OCI-LY3 (cell line): ENCODE measurements at regions not wholly inside any gene's neighbourhood (a gene's known extent, or its start where the extent isn't known, plus 50 kb on each side); places are given as distances from the start of the nearest gene placed in this dataset.

Experiments
- H2AFZ ChIP-seq: fragments of 200-600, 300-600 bp; shearing (Covaris generic); 2 replicates; pipeline ENCODE4 v1.6.0; 2014; ENCODE audit warnings: antibody characterized with exemption, low read depth, low read length
- H3K27ac ChIP-seq: fragments of 200-600, 300-600 bp; sonication (generic); 2 replicates; pipeline ENCODE4 v1.5.1; 2014; ENCODE audit warnings: mild to moderate bottlenecking, low read length, moderate library complexity, mixed read lengths
- H3K27me3 ChIP-seq: fragments of 200-600, 300-600 bp; sonication (generic); 2 replicates; pipeline ENCODE4 v1.6.1; 2014; ENCODE audit warnings: low read depth, low read length, mixed read lengths
- H3K36me3 ChIP-seq: fragments of 200-600, 300-600 bp; sonication (generic); replicated peaks from 2 replicates; pipeline ENCODE3; 2014; ENCODE audit warnings: low read depth, low read length, mixed read lengths
- H3K4me1 ChIP-seq: fragments of 300-600, 200-600 bp; sonication (generic); 2 replicates; pipeline ENCODE4 v1.6.1; 2014; ENCODE audit warnings: low read length, mixed read lengths
- H3K4me2 ChIP-seq: fragments of 200-600, 300-600 bp; sonication (generic); 2 replicates; pipeline ENCODE4 v1.6.1; 2014; ENCODE audit warnings: low read length, mixed read lengths
- H3K4me3 ChIP-seq: fragments of 300-600, 200-600 bp; sonication (generic); 2 replicates; pipeline ENCODE4 v1.5.1; 2014; ENCODE audit warnings: antibody characterized with exemption, mild to moderate bottlenecking, low read length, moderate library complexity
- H3K79me2 ChIP-seq: fragments of 300-600, 200-600 bp; shearing (Covaris generic); 2 replicates; pipeline ENCODE4 v1.6.1; 2014; ENCODE audit warnings: mild to moderate bottlenecking, low read length, mixed read lengths
- H3K9ac ChIP-seq: fragments of 300-600, 200-600 bp; shearing (Covaris generic); 2 replicates; pipeline ENCODE4 v1.6.0; 2014; ENCODE audit warnings: mild to moderate bottlenecking, low read length, moderate library complexity
- H3K9me3 ChIP-seq: fragments of 200-600, 300-600 bp; shearing (Covaris generic); 2 replicates; pipeline ENCODE4 v1.6.1; 2014; ENCODE audit warnings: low read length, mixed read lengths; ENCODE audit not compliant: insufficient read depth
- H4K20me1 ChIP-seq: fragments of 200-600, 300-600 bp; sonication (generic); 2 replicates; pipeline ENCODE4 v1.6.1; 2016; ENCODE audit warnings: low read length, mixed read lengths; ENCODE audit not compliant: insufficient read depth
- EZH2phosphoT487 ChIP-seq: fragments of 200-600 bp; shearing (Covaris generic); IDR thresholded peaks from 2 replicates; pipeline ENCODE4 v1.6.1; 2018; ENCODE audit warnings: antibody characterized with exemption, mixed run types, low read depth
- TF ChIP-seq, protein P1 (sequence below): fragments of 200-600, 300-600 bp; sonication (generic); IDR thresholded peaks from 2 replicates; pipeline ENCODE4 v1.5.1; 2014; ENCODE audit warnings: antibody characterized with exemption, low read length, low read depth

DNA sequence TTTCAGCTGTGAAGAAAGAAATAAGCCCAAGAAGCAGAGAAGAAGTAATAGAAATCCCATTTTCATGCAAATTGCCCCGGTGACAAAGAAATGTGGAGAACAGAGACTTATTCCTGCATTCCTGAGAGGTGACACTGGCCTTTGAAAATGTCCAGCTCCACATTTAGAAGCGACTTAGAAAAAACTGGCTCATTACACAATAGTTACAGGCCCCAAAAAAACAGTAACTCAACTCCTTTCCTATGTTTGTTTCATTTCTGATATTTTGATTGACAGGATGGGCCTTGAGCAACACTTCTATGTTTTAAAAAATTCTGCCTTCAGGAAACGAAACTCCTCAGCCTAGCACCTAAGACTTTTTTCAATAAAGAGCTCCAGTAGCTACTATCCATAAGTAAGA lies 726.9 kb upstream of the TENM4 start:
- H3K79me2 ChIP-seq: no peaks in the 10 kb centered on the region
- H3K4me2 ChIP-seq: no peak overlapping the region
- TF ChIP-seq EZH2phosphoT487: no peak
- TF ChIP-seq, protein P1, sequence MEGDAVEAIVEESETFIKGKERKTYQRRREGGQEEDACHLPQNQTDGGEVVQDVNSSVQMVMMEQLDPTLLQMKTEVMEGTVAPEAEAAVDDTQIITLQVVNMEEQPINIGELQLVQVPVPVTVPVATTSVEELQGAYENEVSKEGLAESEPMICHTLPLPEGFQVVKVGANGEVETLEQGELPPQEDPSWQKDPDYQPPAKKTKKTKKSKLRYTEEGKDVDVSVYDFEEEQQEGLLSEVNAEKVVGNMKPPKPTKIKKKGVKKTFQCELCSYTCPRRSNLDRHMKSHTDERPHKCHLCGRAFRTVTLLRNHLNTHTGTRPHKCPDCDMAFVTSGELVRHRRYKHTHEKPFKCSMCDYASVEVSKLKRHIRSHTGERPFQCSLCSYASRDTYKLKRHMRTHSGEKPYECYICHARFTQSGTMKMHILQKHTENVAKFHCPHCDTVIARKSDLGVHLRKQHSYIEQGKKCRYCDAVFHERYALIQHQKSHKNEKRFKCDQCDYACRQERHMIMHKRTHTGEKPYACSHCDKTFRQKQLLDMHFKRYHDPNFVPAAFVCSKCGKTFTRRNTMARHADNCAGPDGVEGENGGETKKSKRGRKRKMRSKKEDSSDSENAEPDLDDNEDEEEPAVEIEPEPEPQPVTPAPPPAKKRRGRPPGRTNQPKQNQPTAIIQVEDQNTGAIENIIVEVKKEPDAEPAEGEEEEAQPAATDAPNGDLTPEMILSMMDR: no peak
- H3K9me3 ChIP-seq: peaks cover 8% of the 10 kb centered on the region; the same call in 1 of the 2 replicates
- no peaks in the 10 kb centered on the region for H3K36me3 ChIP-seq
- H3K4me1 ChIP-seq: peaks cover 29% of the 10 kb centered on the region
- H4K20me1 ChIP-seq: no peaks in the 10 kb centered on the region
- no peaks in the 10 kb centered on the region for H3K27me3 ChIP-seq
- no peak overlapping the region for H3K4me3 ChIP-seq
- no peak overlapping the region for H3K9ac ChIP-seq
- H2AFZ ChIP-seq: no peak overlapping the region
- H3K27ac ChIP-seq: no peak overlapping the region

DNA sequence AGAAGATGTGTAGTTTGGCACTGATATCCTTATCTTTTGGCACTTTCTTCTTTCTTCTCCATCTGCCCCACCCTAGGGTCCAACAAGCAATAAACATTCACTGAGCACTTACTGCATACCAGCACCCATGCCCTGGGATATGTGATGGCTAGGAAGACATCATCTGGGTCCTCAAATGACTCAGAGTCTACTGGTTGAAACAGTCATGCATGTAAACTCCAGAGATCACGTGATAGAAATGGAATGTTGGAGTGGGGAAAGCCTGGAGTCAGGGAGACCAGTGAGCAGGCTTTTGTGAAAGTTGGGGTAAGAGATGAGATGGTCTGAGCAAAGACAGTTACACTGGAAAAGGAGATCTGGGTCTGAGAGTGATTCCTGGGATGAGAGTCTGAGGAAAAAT lies 724.9 kb upstream of the TENM4 start:
- no peaks in the 10 kb centered on the region for H3K79me2 ChIP-seq
- H3K27me3 ChIP-seq: no peaks in the 10 kb centered on the region
- H3K9ac ChIP-seq: no peak overlapping the region
- peaks cover 6% of the 10 kb centered on the region; the same call in 1 of the 2 replicates for H3K9me3 ChIP-seq
- H3K36me3 ChIP-seq: no peaks in the 10 kb centered on the region
- no peak overlapping the region for H3K27ac ChIP-seq
- H3K4me1 ChIP-seq: peaks cover 29% of the 10 kb centered on the region
- H3K4me3 ChIP-seq: no peak overlapping the region
- H4K20me1 ChIP-seq: no peaks in the 10 kb centered on the region
- H2AFZ ChIP-seq: no peak overlapping the region
- TF ChIP-seq, protein P1: no peak
- TF ChIP-seq EZH2phosphoT487: no peak
- H3K4me2 ChIP-seq: no peak overlapping the region

DNA sequence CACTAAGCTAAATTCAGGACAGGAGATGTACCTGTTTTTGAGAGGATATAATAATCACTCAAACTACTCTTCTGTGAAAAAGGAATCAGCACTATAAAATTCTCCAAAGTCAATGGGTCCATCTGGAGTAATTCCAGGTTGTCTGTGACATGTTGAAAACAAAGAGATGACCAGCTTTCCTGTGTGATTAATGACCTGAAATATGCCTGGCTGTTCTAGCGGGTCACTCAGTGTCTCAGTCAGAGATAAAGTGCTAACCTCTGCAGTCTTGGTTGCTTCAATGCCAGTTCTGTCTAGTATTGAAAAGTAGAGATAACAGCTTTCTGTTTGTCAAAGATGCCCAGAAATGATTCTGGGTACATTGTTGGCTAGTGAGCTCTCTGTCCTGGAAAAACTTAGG lies 722.6 kb upstream of the TENM4 start:
- Histone ChIP-seq H4K20me1 (no peaks in the 10 kb centered on the region), H3K9me3 (no peaks in the 10 kb centered on the region), H3K79me2 (no peaks in the 10 kb centered on the region), H3K27me3 (no peaks in the 10 kb centered on the region), H3K4me3 (no peak overlapping the region), H3K27ac (no peak overlapping the region), H3K36me3 (no peaks in the 10 kb centered on the region), H3K4me1 (peaks cover 23% of the 10 kb centered on the region), H3K9ac (no peak overlapping the region), H2AFZ (no peak overlapping the region), H3K4me2 (no peak overlapping the region)
- TF ChIP-seq, protein P1: no peak
- no peak for TF ChIP-seq EZH2phosphoT487

DNA sequence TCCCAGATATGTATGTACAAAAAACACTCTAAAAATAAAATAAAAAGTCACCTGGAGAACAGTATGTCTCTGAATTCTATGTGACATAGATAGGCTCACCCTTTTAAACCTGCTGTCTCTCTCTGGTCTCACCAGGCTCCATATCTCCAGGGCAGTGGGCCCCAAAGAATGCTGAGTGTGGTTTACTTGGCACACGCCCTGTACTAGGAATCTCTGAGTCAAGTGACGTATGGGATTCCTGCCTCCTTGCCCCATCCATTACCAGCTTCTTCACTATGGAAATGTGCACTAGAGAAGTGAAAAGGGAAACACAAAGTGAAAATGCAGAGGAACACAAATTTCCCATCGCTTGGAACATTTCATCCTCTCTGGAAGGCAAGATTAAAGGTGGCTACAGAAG lies 722.2 kb upstream of the TENM4 start:
- no peak overlapping the region for H3K9ac ChIP-seq
- H3K4me1 ChIP-seq: peaks cover 19% of the 10 kb centered on the region
- no peaks in the 10 kb centered on the region for H3K9me3 ChIP-seq
- H3K27me3 ChIP-seq: no peaks in the 10 kb centered on the region
- no peaks in the 10 kb centered on the region for H3K79me2 ChIP-seq
- no peak for TF ChIP-seq EZH2phosphoT487
- TF ChIP-seq, protein P1: no peak
- H3K36me3 ChIP-seq: no peaks in the 10 kb centered on the region
- H3K27ac ChIP-seq: no peak overlapping the region
- H3K4me3 ChIP-seq: no peak overlapping the region
- H2AFZ ChIP-seq: no peak overlapping the region
- H3K4me2 ChIP-seq: no peak overlapping the region
- H4K20me1 ChIP-seq: no peaks in the 10 kb centered on the region
